22Rv1 (cell line): ENCODE measurements at regions not wholly inside any gene's neighbourhood (a gene's known extent, or its start where the extent isn't known, plus 50 kb on each side); places are given as distances from the start of the nearest gene placed in this dataset.

Source experiments
- ZFX ChIP-seq: fragments of 450-650 bp; IDR thresholded peaks from 2 replicates; pipeline ENCODE4 v1.6.1; 2017; ENCODE audit warnings: antibody characterized with exemption, borderline replicate concordance
- TF ChIP-seq, protein P1 (sequence below): fragments of 450-650 bp; IDR thresholded peaks from 2 replicates; pipeline ENCODE4 v1.5.1; 2017; ENCODE audit warnings: mild to moderate bottlenecking

DNA sequence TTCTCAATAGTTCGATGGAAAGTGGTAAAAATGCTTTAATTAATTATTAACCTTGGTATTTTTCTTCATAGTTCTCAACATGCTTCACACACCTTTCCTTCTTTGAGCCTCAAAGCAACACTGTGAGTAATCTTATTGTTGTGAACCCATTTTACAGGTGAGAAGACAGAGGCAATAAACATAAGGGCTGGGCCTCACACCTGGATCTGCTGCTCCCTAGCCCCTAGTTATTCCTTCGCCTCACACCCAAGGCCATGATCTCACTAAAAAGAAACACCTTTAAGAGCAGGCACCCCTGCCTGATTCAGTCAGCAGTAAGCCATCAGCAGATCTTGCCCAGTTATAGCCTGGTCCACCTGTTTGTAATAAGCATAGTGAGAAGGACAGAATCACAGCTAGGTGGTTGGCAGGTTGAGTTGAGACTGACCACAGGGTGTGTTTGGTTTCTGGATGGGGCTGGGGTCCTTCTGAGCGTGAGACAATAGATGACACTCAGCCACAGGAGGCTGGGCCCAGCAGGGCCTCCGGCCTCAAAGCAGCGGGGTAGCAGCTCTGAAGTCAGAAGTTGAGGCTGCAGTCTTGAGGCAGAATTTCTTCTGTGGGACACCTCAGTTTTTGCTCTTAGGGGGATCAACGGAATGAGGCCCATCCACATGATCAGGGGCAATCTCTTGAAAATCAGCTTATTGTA is 203.9 kb downstream of the RHOU start:
- TF ChIP-seq, protein P1, sequence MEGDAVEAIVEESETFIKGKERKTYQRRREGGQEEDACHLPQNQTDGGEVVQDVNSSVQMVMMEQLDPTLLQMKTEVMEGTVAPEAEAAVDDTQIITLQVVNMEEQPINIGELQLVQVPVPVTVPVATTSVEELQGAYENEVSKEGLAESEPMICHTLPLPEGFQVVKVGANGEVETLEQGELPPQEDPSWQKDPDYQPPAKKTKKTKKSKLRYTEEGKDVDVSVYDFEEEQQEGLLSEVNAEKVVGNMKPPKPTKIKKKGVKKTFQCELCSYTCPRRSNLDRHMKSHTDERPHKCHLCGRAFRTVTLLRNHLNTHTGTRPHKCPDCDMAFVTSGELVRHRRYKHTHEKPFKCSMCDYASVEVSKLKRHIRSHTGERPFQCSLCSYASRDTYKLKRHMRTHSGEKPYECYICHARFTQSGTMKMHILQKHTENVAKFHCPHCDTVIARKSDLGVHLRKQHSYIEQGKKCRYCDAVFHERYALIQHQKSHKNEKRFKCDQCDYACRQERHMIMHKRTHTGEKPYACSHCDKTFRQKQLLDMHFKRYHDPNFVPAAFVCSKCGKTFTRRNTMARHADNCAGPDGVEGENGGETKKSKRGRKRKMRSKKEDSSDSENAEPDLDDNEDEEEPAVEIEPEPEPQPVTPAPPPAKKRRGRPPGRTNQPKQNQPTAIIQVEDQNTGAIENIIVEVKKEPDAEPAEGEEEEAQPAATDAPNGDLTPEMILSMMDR = no peak
- no peak for TF ChIP-seq ZFX
